HG02981 (cell line): ENCODE measurements at regions not wholly inside any gene's neighbourhood (a gene's known extent, or its start where the extent isn't known, plus 50 kb on each side); places are given as distances from the start of the nearest gene placed in this dataset.
"Not testable (repeated sequence)": the region's sequence is repeated elsewhere in the genome, so short reads cannot be mapped to it uniquely, and the experiment has no call there.

Experiments
- ATAC-seq: cut with Tn5 transposase; IDR thresholded peaks from one replicate; pipeline ENCODE4 v1.9.1; 2021; ENCODE audit warnings: mild to moderate bottlenecking, moderate library complexity; ENCODE audit not compliant: unreplicated experiment

GRCh38 chr1:212495766-212496494, 63.2 kb downstream of the NENF start:
- no peak for ATAC-seq

GRCh38 chr1:212496682-212497081, 64.0 kb downstream of the NENF start:
- no peak for ATAC-seq

GRCh38 chr1:212497553-212497952, 64.8 kb downstream of the NENF start:
- no peak for ATAC-seq

GRCh38 chr1:212498283-212499040, 65.7 kb downstream of the NENF start:
- ATAC-seq, result no peak

- no peak for ATAC-seq
Measured at GRCh38 chr1:212500351-212500750, 67.6 kb downstream of the NENF start.

- no peak for ATAC-seq
Measured at GRCh38 chr1:212500983-212501382, 68.3 kb downstream of the NENF start.

GRCh38 chr1:212503714-212504113, 71.0 kb downstream of the NENF start:
- ATAC-seq, result no peak

- ATAC-seq, result no peak
Measured at GRCh38 chr1:212504171-212504803, 71.6 kb downstream of the NENF start.

GRCh38 chr1:212506666-212507065, 73.9 kb downstream of the NENF start:
- no peak for ATAC-seq

- ATAC-seq, result no peak
Measured at GRCh38 chr1:212507369-212507768, 74.6 kb downstream of the NENF start.

GRCh38 chr1:212512816-212513559, 80.3 kb downstream of the NENF start:
- no peak for ATAC-seq

- ATAC-seq, result no peak
Measured at GRCh38 chr1:212513586-212513985, 80.9 kb downstream of the NENF start.

- ATAC-seq, result no peak
Measured at GRCh38 chr1:212514056-212514614, 81.4 kb downstream of the NENF start.

GRCh38 chr1:212514782-212515181, 82.1 kb downstream of the NENF start:
- no peak for ATAC-seq

- no peak for ATAC-seq
Measured at GRCh38 chr1:212515329-212515760, 82.6 kb downstream of the NENF start.

GRCh38 chr1:212516012-212516411, 83.3 kb downstream of the NENF start:
- ATAC-seq, result not testable (repeated sequence)

GRCh38 chr1:212518188-212519054, 85.7 kb downstream of the NENF start:
- ATAC-seq, result no peak

- ATAC-seq, result no peak
Measured at GRCh38 chr1:212519131-212519530, 86.4 kb downstream of the NENF start.

GRCh38 chr1:212520299-212520698, 87.6 kb downstream of the NENF start:
- no peak for ATAC-seq

GRCh38 chr1:212520746-212521145, 87.8 kb upstream of the ATF3 start:
- no peak for ATAC-seq
